Peyer's patch (tissue), 4 donors: ENCODE measurements at regions not wholly inside any gene's neighbourhood (a gene's known extent, or its start where the extent isn't known, plus 50 kb on each side); places are given as distances from the start of the nearest gene placed in this dataset.
A peak's percentile ranks its signal among the peaks of the same experiment; 100 is the strongest.

Source experiments
- DNase-seq, 3 donors: peaks; one replicate each; pipeline ENCODE4 v3.0.0-alpha.2; 2017 to 2019
- H3K27ac ChIP-seq, 4 donors: fragments of 200-600 bp; sonication (generic); one replicate each; pipeline ENCODE4 v1.5.1; 2016 to 2019
- H3K27me3 ChIP-seq, 2 donors: fragments of 200-600 bp; sonication (generic); one replicate each; pipeline ENCODE4 v1.5.1; 2019
- H3K36me3 ChIP-seq, 3 donors: fragments of 200-600 bp; sonication (generic); one replicate each; pipeline ENCODE4 v1.5.1; 2016 to 2019
- H3K4me1 ChIP-seq, 4 donors: fragments of 200-600 bp; sonication (generic); one replicate each; pipeline ENCODE4 v1.5.1; 2016 to 2019
- H3K4me3 ChIP-seq, 4 donors: fragments of 200-600 bp; sonication (generic); 1 replicate in 3 of 4; 2 replicates in 1 of 4; pipeline ENCODE4 v1.5.1; 2016 to 2019; ENCODE audit warnings: mild to moderate bottlenecking in 1 of 4
- H3K9me3 ChIP-seq, 4 donors: fragments of 200-600 bp; sonication (generic); one replicate each; pipeline ENCODE4 v1.5.1; 2016 to 2019; ENCODE audit warnings: mild to moderate bottlenecking in 1 of 4
- CTCF ChIP-seq, 6 experiments: fragments of 450-650 bp in 4 of 6; fragments of 200-600 bp in 2 of 6; sonication (generic) in 1 of 6; IDR thresholded peaks; one replicate each; pipeline ENCODE4 v1.5.1; 2017 to 2019; ENCODE audit warnings: antibody characterized with exemption in 6 of 6, mild to moderate bottlenecking in 3 of 6, moderate library complexity in 1 of 6
- POLR2A ChIP-seq, 2 donors: fragments of 450-650 bp; IDR thresholded peaks; one replicate each; pipeline ENCODE4 v1.5.1; 2017; ENCODE audit warnings: antibody characterized with exemption in 2 of 2, mild to moderate bottlenecking in 2 of 2, moderate library complexity in 2 of 2

GRCh38 chr10:55266797-55267196, 465.8 kb upstream of the PCDH15 start:
- H3K27ac ChIP-seq, result no peak overlapping the region
- H3K36me3 ChIP-seq, result no peaks in the 10 kb centered on the region
- H3K4me3 ChIP-seq, result no peak overlapping the region
- DNase-seq, result no peak
- H3K27me3 ChIP-seq, result no peaks in the 10 kb centered on the region
- H3K4me1 ChIP-seq, result no peaks in the 10 kb centered on the region
- no peak for TF ChIP-seq POLR2A (IDR thresholded peaks at IDR 0.05)
- no peak for TF ChIP-seq CTCF (IDR thresholded peaks at IDR 0.05)
- no peaks in the 10 kb centered on the region for H3K9me3 ChIP-seq

- TF ChIP-seq CTCF (IDR thresholded peaks at IDR 0.05) (no peak), POLR2A (IDR thresholded peaks at IDR 0.05) (no peak)
- H3K36me3 ChIP-seq, result no peaks in the 10 kb centered on the region
- no peak for DNase-seq
- no peak overlapping the region for H3K27ac ChIP-seq
- no peaks in the 10 kb centered on the region for H3K4me1 ChIP-seq
- H3K4me3 ChIP-seq, result no peak overlapping the region
- H3K27me3 ChIP-seq, result no peaks in the 10 kb centered on the region
- no peaks in the 10 kb centered on the region for H3K9me3 ChIP-seq
Observed at GRCh38 chr10:55263327-55263726, 462.3 kb upstream of the PCDH15 start.

- no peak for TF ChIP-seq POLR2A (IDR thresholded peaks at IDR 0.05)
- TF ChIP-seq CTCF (IDR thresholded peaks at IDR 0.05), result no peak
- Histone ChIP-seq H3K27ac (no peak overlapping the region), H3K9me3 (no peaks in the 10 kb centered on the region), H3K36me3 (no peaks in the 10 kb centered on the region), H3K4me3 (no peak overlapping the region), H3K4me1 (no peaks in the 10 kb centered on the region), H3K27me3 (no peaks in the 10 kb centered on the region)
- no peak for DNase-seq
Observed at GRCh38 chr10:55242544-55242943, 441.5 kb upstream of the PCDH15 start.

- no peak for DNase-seq
- TF ChIP-seq CTCF (IDR thresholded peaks at IDR 0.05) (no peak), POLR2A (IDR thresholded peaks at IDR 0.05) (no peak)
- H3K4me1 ChIP-seq, result no peaks in the 10 kb centered on the region
- no peaks in the 10 kb centered on the region for H3K27me3 ChIP-seq
- no peak overlapping the region for H3K4me3 ChIP-seq
- H3K9me3 ChIP-seq, result no peaks in the 10 kb centered on the region
- H3K27ac ChIP-seq, result no peak overlapping the region
- H3K36me3 ChIP-seq, result no peaks in the 10 kb centered on the region
Observed at GRCh38 chr10:55237462-55237861, 436.4 kb upstream of the PCDH15 start.

GRCh38 chr10:55233505-55233904, 432.5 kb upstream of the PCDH15 start:
- DNase-seq, result no peak
- Histone ChIP-seq H3K4me3 (peak overlapping the region in 2 of 4 donors; percentile 13 to 29), H3K36me3 (no peaks in the 10 kb centered on the region), H3K9me3 (no peaks in the 10 kb centered on the region), H3K27ac (no peak overlapping the region), H3K4me1 (no peaks in the 10 kb centered on the region), H3K27me3 (no peaks in the 10 kb centered on the region)
- TF ChIP-seq CTCF (IDR thresholded peaks at IDR 0.05), result no peak
- TF ChIP-seq POLR2A (IDR thresholded peaks at IDR 0.05), result no peak

- no peaks in the 10 kb centered on the region for H3K36me3 ChIP-seq
- TF ChIP-seq CTCF (IDR thresholded peaks at IDR 0.05) (no peak), POLR2A (IDR thresholded peaks at IDR 0.05) (no peak)
- no peak overlapping the region for H3K27ac ChIP-seq
- DNase-seq, result no peak
- H3K4me1 ChIP-seq, result no peaks in the 10 kb centered on the region
- H3K4me3 ChIP-seq, result peak overlapping the region in 2 of 4 donors; percentile 13 to 29
- H3K27me3 ChIP-seq, result no peaks in the 10 kb centered on the region
- no peaks in the 10 kb centered on the region for H3K9me3 ChIP-seq
Observed at GRCh38 chr10:55233090-55233489, 432.1 kb upstream of the PCDH15 start.
